IMR-90 (cell line): ENCODE measurements at regions not wholly inside any gene's neighbourhood (a gene's known extent, or its start where the extent isn't known, plus 50 kb on each side); places are given as distances from the start of the nearest gene placed in this dataset.

Source experiments
- ATAC-seq: fragments of 200-7000 bp; cut with Tn5 transposase; 2 replicates; pipeline ENCODE4 v1.9.1; 2020; ENCODE audit warnings: low read depth, mild to moderate bottlenecking, moderate library complexity
- BruUV-seq: library from RNA; stranded (reverse); fragments of 400-500 nt; replicated peaks from 2 replicates; lab custom pipeline; 2021; lab: Mats Ljungman, UMichigan
- CTCF ChIA-PET: fragments of 300-600 bp; formaldehyde crosslinking; extraction: SDS; loops from one replicate; lab custom pipeline; 2021; ENCODE audit warnings: antibody characterized with exemption; lab: Yijun Ruan, JAX
- POLR2A ChIA-PET: fragments of 300-600 bp; sonication (Branson Sonifier 250); formaldehyde crosslinking; loops from one replicate; lab custom pipeline; 2022; ENCODE audit warnings: antibody characterized with exemption; ENCODE audit not compliant: unreplicated experiment; lab: Charles Lee
- DNase-seq: peaks from one replicate; pipeline ENCODE4 v3.0.0; 2013
- H2AFZ ChIP-seq: replicated peaks from 2 replicates; pipeline ENCODE3; 2013; ENCODE audit warnings: low read length, mild to moderate bottlenecking; ENCODE audit not compliant: poor library complexity
- H2AK5ac ChIP-seq: 2 replicates; pipeline ENCODE4 v1.6.1; 2013; ENCODE audit warnings: low read depth, low read length, inconsistent platforms
- H2AK9ac ChIP-seq: replicated peaks from 2 replicates; pipeline ENCODE3; 2013; ENCODE audit warnings: mild to moderate bottlenecking, low read depth, low read length, moderate library complexity; ENCODE audit not compliant: poor library complexity
- H2BK120ac ChIP-seq: 2 replicates; pipeline ENCODE4 v1.6.1; 2013; ENCODE audit warnings: low read depth, low read length, inconsistent platforms
- H2BK15ac ChIP-seq: 3 replicates; pipeline ENCODE4 v1.6.1; 2013; ENCODE audit warnings: low read depth, low read length, inconsistent platforms
- H2BK20ac ChIP-seq: 2 replicates; pipeline ENCODE4 v1.6.1; 2013; ENCODE audit warnings: low read depth, mild to moderate bottlenecking, inconsistent platforms, low read length, moderate library complexity
- H2BK5ac ChIP-seq: 2 replicates; pipeline ENCODE4 v1.6.1; 2013; ENCODE audit warnings: mild to moderate bottlenecking, low read depth, low read length, inconsistent platforms; ENCODE audit not compliant: poor library complexity, severe bottlenecking
- H3K14ac ChIP-seq: replicated peaks from 2 replicates; pipeline ENCODE4 v1.6.1; 2013; ENCODE audit warnings: low read depth, low read length, inconsistent platforms
- H3K18ac ChIP-seq: 2 replicates; pipeline ENCODE4 v1.6.1; 2013; ENCODE audit warnings: low read depth, low read length, control low read depth
- H3K23ac ChIP-seq: 2 replicates; pipeline ENCODE4 v1.6.1; 2013; ENCODE audit warnings: low read depth, low read length, inconsistent platforms
- H3K27ac ChIP-seq: 2 replicates; pipeline ENCODE4 v1.5.1; 2013; ENCODE audit warnings: mild to moderate bottlenecking, control low read depth, low read length; ENCODE audit not compliant: insufficient read depth
- H3K27me3 ChIP-seq: 2 replicates; pipeline ENCODE4 v1.6.1; 2013; ENCODE audit warnings: low read length; ENCODE audit not compliant: control insufficient read depth, insufficient read depth
- H3K36me3 ChIP-seq: 2 replicates; pipeline ENCODE4 v1.6.1; 2013; ENCODE audit warnings: low read length, mixed read lengths; ENCODE audit not compliant: control insufficient read depth, insufficient read depth
- H3K4ac ChIP-seq: 2 replicates; pipeline ENCODE4 v1.6.1; 2013; ENCODE audit warnings: low read depth, low read length, inconsistent platforms
- H3K4me1 ChIP-seq: 2 replicates; pipeline ENCODE4 v1.6.1; 2013; ENCODE audit warnings: low read length, mixed read lengths; ENCODE audit not compliant: control insufficient read depth, insufficient read depth
- H3K4me2 ChIP-seq: 2 replicates; pipeline ENCODE4 v1.6.1; 2013; ENCODE audit warnings: low read depth, mild to moderate bottlenecking, control low read depth, low read length, moderate library complexity
- H3K4me3 ChIP-seq: 2 replicates; pipeline ENCODE4 v1.5.1; 2013; ENCODE audit warnings: low read depth, mild to moderate bottlenecking, control low read depth, low read length, moderate library complexity; ENCODE audit not compliant: insufficient read depth
- H3K56ac ChIP-seq: 2 replicates; pipeline ENCODE4 v1.6.1; 2013; ENCODE audit warnings: low read length, inconsistent platforms; ENCODE audit not compliant: insufficient read depth; ENCODE audit errors: extremely low read depth
- H3K79me1 ChIP-seq, 2 experiments: 2 replicates each; pipeline ENCODE4 v1.6.1; 2013; ENCODE audit warnings: low read length in 2 of 2, inconsistent platforms in 1 of 2, low read depth in 1 of 2
- H3K9ac ChIP-seq: 2 replicates; pipeline ENCODE4 v1.6.1; 2013; ENCODE audit warnings: low read depth, low read length, control low read depth
- H3K9me1 ChIP-seq: 2 replicates; pipeline ENCODE4 v1.6.1; 2013; ENCODE audit warnings: low read length, inconsistent platforms; ENCODE audit not compliant: insufficient read depth
- H3K9me3 ChIP-seq: 2 replicates; pipeline ENCODE4 v1.6.1; 2013; ENCODE audit warnings: low read length; ENCODE audit not compliant: control insufficient read depth, insufficient read depth
- H4K20me1 ChIP-seq: 2 replicates; pipeline ENCODE4 v1.6.1; 2013; ENCODE audit warnings: low read length, inconsistent platforms; ENCODE audit not compliant: insufficient read depth
- H4K5ac ChIP-seq: 2 replicates; pipeline ENCODE4 v1.6.1; 2013; ENCODE audit warnings: mild to moderate bottlenecking, low read depth, low read length, control low read depth
- H4K8ac ChIP-seq, 2 experiments: 2 replicates each; pipeline ENCODE4 v1.6.1; 2013; ENCODE audit warnings: low read depth in 2 of 2, low read length in 2 of 2, control low read depth in 1 of 2, inconsistent platforms in 1 of 2
- H4K91ac ChIP-seq: 2 replicates; pipeline ENCODE4 v1.6.1; 2013; ENCODE audit warnings: low read depth, low read length, inconsistent platforms; ENCODE audit not compliant: insufficient read depth
- BHLHE40 ChIP-seq: fragments of 150-350 bp; IDR thresholded peaks from 2 replicates; pipeline ENCODE4 v1.6.1; 2016; ENCODE audit warnings: mild to moderate bottlenecking, low read depth, low read length
- CEBPB ChIP-seq: IDR thresholded peaks from 2 replicates; pipeline ENCODE4 v1.6.1; 2012; ENCODE audit warnings: low read depth, low read length, improper control_type of control experiment
- CHD1 ChIP-seq: IDR thresholded peaks from 2 replicates; pipeline ENCODE4 v1.6.1; 2012; ENCODE audit warnings: low read depth, low read length, improper control_type of control experiment
- FOS ChIP-seq: fragments of 150-350 bp; IDR thresholded peaks from 2 replicates; pipeline ENCODE4 v1.6.1; 2016; ENCODE audit warnings: low read depth, low read length
- MAFK ChIP-seq: IDR thresholded peaks from 2 replicates; pipeline ENCODE4 v1.6.1; 2012; ENCODE audit warnings: low read depth, low read length, improper control_type of control experiment
- MAZ ChIP-seq: IDR thresholded peaks from 2 replicates; pipeline ENCODE4 v1.6.1; 2012; ENCODE audit warnings: low read depth, mild to moderate bottlenecking, low read length, improper control_type of control experiment, moderate library complexity, borderline replicate concordance
- MXI1 ChIP-seq: IDR thresholded peaks from 2 replicates; pipeline ENCODE4 v1.6.1; 2012; ENCODE audit warnings: low read depth, mild to moderate bottlenecking, low read length, moderate library complexity, borderline replicate concordance
- NFE2L2 ChIP-seq: fragments of 150-350 bp; IDR thresholded peaks from 2 replicates; pipeline ENCODE4 v1.6.1; 2016; ENCODE audit warnings: low read depth, mild to moderate bottlenecking, low read length
- POLR2A ChIP-seq: IDR thresholded peaks from 2 replicates; pipeline ENCODE4 v1.6.1; 2012; ENCODE audit warnings: mild to moderate bottlenecking, low read depth, low read length
- RAD21 ChIP-seq: IDR thresholded peaks from 2 replicates; pipeline ENCODE4 v1.6.1; 2012; ENCODE audit warnings: low read length, improper control_type of control experiment
- RCOR1 ChIP-seq: IDR thresholded peaks from 2 replicates; pipeline ENCODE4 v1.6.1; 2012; ENCODE audit warnings: mild to moderate bottlenecking, low read length, improper control_type of control experiment; ENCODE audit not compliant: insufficient replicate concordance
- RFX5 ChIP-seq: IDR thresholded peaks from 2 replicates; pipeline ENCODE4 v1.8.0; 2012; ENCODE audit warnings: low read depth, mild to moderate bottlenecking, low read length, moderate library complexity
- SMC3 ChIP-seq: fragments of 150-350 bp; IDR thresholded peaks from 2 replicates; pipeline ENCODE4 v1.6.1; 2016; ENCODE audit warnings: low read depth, mild to moderate bottlenecking, antibody characterized with exemption, low read length, moderate library complexity
- WGBS, 2 experiments: methylation state at CpG; one replicate each; pipeline versions ENCODE4 v1.1.5 to v1.1.7; 2013; ENCODE audit warnings: missing lambda C conversion rate in 2 of 2; ENCODE audit not compliant: insufficient read length in 1 of 2; ENCODE audit errors: extremely low coverage in 2 of 2; 5-methylcytosine and 5-hydroxymethylcytosine counted together
- dilution Hi-C: fragments of 300-500 bp; cut with HindIII; formaldehyde crosslinking; loops from one replicate; pipeline ENCODE4 v1.14.3; 2018; ENCODE audit warnings: low sequenced_read_pairs; ENCODE audit not compliant: unreplicated experiment
- in situ Hi-C: fragments of 300-500 bp; cut with MboI; formaldehyde crosslinking; loops from 3 replicates; pipeline ENCODE4 v1.14.3; 2019; ENCODE audit warnings: low sequenced_read_pairs, inconsistent platforms, mixed read lengths
- intact Hi-C: fragments of 100-400 bp; cut with micrococcal nuclease; formaldehyde crosslinking; loops from 2 replicates; pipeline ENCODE4 v1.10.0; 2022
- TF ChIP-seq, protein P1 (sequence below): fragments of 150-350 bp; IDR thresholded peaks from 2 replicates; pipeline ENCODE4 v1.6.1; 2017; ENCODE audit warnings: mild to moderate bottlenecking, antibody characterized with exemption, low read length, low read depth
- TF ChIP-seq, protein P2 (sequence below): conservative IDR thresholded peaks from 2 replicates; pipeline ENCODE4 v1.5.1; 2012; ENCODE audit warnings: mild to moderate bottlenecking, low read depth, low read length, improper control_type of control experiment
- TF ChIP-seq, protein P3 (sequence below): fragments of 150-350 bp; IDR thresholded peaks from 2 replicates; pipeline ENCODE4 v1.6.1; 2016; ENCODE audit warnings: low read depth, mild to moderate bottlenecking, low read length, moderate library complexity, borderline replicate concordance

DNA sequence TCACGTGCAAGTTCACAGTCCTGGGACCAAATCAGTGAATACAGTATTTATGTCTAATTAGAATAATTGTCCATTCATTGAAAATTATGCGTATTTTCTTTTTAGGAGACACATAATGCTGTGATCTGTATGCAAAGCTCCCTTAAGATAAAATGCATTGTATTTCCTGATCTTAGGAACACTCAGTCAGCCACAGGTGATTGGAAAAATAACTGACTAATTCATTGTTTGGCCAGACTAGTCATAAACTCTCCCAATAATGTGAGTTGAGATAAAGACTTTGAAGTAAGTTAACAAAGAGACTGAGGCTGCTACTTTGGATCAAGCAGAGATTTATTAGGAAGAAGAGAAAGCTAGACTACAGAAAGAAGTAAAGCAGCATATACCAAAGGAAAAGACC, 182.2 kb downstream of the GNAI1 start:
- no TSS peak for BruUV-seq
- Histone ChIP-seq H3K23ac (no peak overlapping the region), H3K4ac (no peak overlapping the region), H3K27ac (no peak overlapping the region), H3K27me3 (no peaks in the 10 kb centered on the region), H3K79me1 (no peaks in the 10 kb centered on the region), H3K36me3 (no peaks in the 10 kb centered on the region), H3K18ac (no peak overlapping the region), H2BK120ac (no peak overlapping the region), H3K9me3 (no peaks in the 10 kb centered on the region), H3K4me3 (no peak overlapping the region), H2AK9ac (no peak overlapping the region), H2AFZ (no peak overlapping the region), H3K4me1 (peaks cover 9% of the 10 kb centered on the region), H3K9ac (no peak overlapping the region), H4K91ac (no peak overlapping the region), H3K4me2 (no peak overlapping the region), H2AK5ac (no peak overlapping the region), H3K56ac (no peak overlapping the region), H4K20me1 (no peaks in the 10 kb centered on the region), H4K5ac (no peak overlapping the region), H2BK20ac (no peak overlapping the region), H3K9me1 (peaks cover 4% of the 10 kb centered on the region; the same call in 1 of the 2 replicates), H2BK5ac (no peak overlapping the region), H3K14ac (no peak overlapping the region), H4K8ac (no peak overlapping the region), H2BK15ac (no peak overlapping the region)
- intact Hi-C loops, result no loop called here
- no peak for TF ChIP-seq RCOR1
- TF ChIP-seq BHLHE40, result no peak
- no peak for TF ChIP-seq CHD1
- no peak for TF ChIP-seq SMC3
- TF ChIP-seq, protein P1, sequence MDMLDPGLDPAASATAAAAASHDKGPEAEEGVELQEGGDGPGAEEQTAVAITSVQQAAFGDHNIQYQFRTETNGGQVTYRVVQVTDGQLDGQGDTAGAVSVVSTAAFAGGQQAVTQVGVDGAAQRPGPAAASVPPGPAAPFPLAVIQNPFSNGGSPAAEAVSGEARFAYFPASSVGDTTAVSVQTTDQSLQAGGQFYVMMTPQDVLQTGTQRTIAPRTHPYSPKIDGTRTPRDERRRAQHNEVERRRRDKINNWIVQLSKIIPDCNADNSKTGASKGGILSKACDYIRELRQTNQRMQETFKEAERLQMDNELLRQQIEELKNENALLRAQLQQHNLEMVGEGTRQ, result no peak
- TF ChIP-seq FOS, result no peak
- TF ChIP-seq CEBPB, result no peak
- no peak for TF ChIP-seq MAFK
- no peak for TF ChIP-seq RFX5
- TF ChIP-seq MAZ, result no peak
- TF ChIP-seq MXI1, result no peak
- TF ChIP-seq POLR2A, result no peak
- TF ChIP-seq, protein P2, sequence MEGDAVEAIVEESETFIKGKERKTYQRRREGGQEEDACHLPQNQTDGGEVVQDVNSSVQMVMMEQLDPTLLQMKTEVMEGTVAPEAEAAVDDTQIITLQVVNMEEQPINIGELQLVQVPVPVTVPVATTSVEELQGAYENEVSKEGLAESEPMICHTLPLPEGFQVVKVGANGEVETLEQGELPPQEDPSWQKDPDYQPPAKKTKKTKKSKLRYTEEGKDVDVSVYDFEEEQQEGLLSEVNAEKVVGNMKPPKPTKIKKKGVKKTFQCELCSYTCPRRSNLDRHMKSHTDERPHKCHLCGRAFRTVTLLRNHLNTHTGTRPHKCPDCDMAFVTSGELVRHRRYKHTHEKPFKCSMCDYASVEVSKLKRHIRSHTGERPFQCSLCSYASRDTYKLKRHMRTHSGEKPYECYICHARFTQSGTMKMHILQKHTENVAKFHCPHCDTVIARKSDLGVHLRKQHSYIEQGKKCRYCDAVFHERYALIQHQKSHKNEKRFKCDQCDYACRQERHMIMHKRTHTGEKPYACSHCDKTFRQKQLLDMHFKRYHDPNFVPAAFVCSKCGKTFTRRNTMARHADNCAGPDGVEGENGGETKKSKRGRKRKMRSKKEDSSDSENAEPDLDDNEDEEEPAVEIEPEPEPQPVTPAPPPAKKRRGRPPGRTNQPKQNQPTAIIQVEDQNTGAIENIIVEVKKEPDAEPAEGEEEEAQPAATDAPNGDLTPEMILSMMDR, result no peak
- TF ChIP-seq RAD21, result no peak
- TF ChIP-seq NFE2L2, result no peak
- TF ChIP-seq, protein P3, sequence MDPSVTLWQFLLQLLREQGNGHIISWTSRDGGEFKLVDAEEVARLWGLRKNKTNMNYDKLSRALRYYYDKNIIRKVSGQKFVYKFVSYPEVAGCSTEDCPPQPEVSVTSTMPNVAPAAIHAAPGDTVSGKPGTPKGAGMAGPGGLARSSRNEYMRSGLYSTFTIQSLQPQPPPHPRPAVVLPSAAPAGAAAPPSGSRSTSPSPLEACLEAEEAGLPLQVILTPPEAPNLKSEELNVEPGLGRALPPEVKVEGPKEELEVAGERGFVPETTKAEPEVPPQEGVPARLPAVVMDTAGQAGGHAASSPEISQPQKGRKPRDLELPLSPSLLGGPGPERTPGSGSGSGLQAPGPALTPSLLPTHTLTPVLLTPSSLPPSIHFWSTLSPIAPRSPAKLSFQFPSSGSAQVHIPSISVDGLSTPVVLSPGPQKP, result no peak
- POLR2A ChIA-PET, result no interaction called here
- DNase-seq (no peak), ATAC-seq (no peak)
- dilution Hi-C loops, result no loop called here
- CTCF ChIA-PET, result no interaction called here
- in situ Hi-C loops, result no loop called here
- WGBS, 2 experiments, result no CpG with 5 or more reads among the region's 2 CpGs
